Liver (tissue), 8 donors: ENCODE measurements at regions not wholly inside any gene's neighbourhood (a gene's known extent, or its start where the extent isn't known, plus 50 kb on each side); places are given as distances from the start of the nearest gene placed in this dataset.

Experiments
- DNase-seq: peaks from one replicate; pipeline ENCODE4 v3.0.0-alpha.2; 2017; ENCODE audit warnings: low spot score
- H3K27ac ChIP-seq, 2 donors: one replicate each; pipeline ENCODE4 v1.7.0; 2013; ENCODE audit warnings: inconsistent platforms in 2 of 2, low read length in 2 of 2, control low read depth in 1 of 2, low read depth in 1 of 2, mild to moderate bottlenecking in 1 of 2
- H3K27me3 ChIP-seq, 4 donors: one replicate each; pipeline versions ENCODE4 v1.6.1 to v1.7.0; 2013; ENCODE audit warnings: low read length in 3 of 4, inconsistent platforms in 1 of 4, mild to moderate bottlenecking in 1 of 4, moderate library complexity in 1 of 4; ENCODE audit not compliant: control insufficient read depth in 4 of 4, insufficient read depth in 4 of 4
- H3K36me3 ChIP-seq, 4 donors: one replicate each; pipeline versions ENCODE4 v1.6.1 to v1.7.0; 2013; ENCODE audit warnings: low read length in 3 of 4, mild to moderate bottlenecking in 3 of 4, low read depth in 1 of 4, moderate library complexity in 1 of 4; ENCODE audit not compliant: control insufficient read depth in 4 of 4, insufficient read depth in 3 of 4
- H3K4me1 ChIP-seq, 4 donors: one replicate each; pipeline versions ENCODE4 v1.6.1 to v1.7.0; 2013; ENCODE audit warnings: low read length in 3 of 4, mild to moderate bottlenecking in 3 of 4, moderate library complexity in 1 of 4; ENCODE audit not compliant: control insufficient read depth in 4 of 4, insufficient read depth in 4 of 4
- H3K4me3 ChIP-seq, 3 donors: one replicate each; pipeline versions ENCODE4 v1.6.1 to v1.7.0; 2013; ENCODE audit warnings: low read length in 3 of 3, control low read depth in 1 of 3, low read depth in 1 of 3, mild to moderate bottlenecking in 1 of 3
- H3K9ac ChIP-seq, 2 donors: one replicate each; pipeline ENCODE4 v1.7.0; 2013; ENCODE audit warnings: low read length in 2 of 2, mild to moderate bottlenecking in 2 of 2, moderate library complexity in 2 of 2, control low read depth in 1 of 2, low read depth in 1 of 2
- H3K9me3 ChIP-seq, 4 donors: one replicate each; pipeline versions ENCODE4 v1.6.1 to v1.7.0; 2013; ENCODE audit warnings: low read length in 3 of 4; ENCODE audit not compliant: control insufficient read depth in 4 of 4
- EGR1 ChIP-seq, 2 donors: IDR thresholded peaks; 2 replicates each; pipeline ENCODE4 v1.6.1; 2016 to 2018; ENCODE audit warnings: antibody characterized with exemption in 2 of 2, low read depth in 2 of 2
- FOXA1 ChIP-seq: IDR thresholded peaks from 2 replicates; pipeline ENCODE4 v1.6.1; 2016; ENCODE audit warnings: antibody characterized with exemption
- FOXA2 ChIP-seq: IDR thresholded peaks from 2 replicates; pipeline ENCODE4 v1.6.1; 2016; ENCODE audit warnings: antibody characterized with exemption
- GABPA ChIP-seq, 2 donors: IDR thresholded peaks in 1 of 2; conservative IDR thresholded peaks in 1 of 2; 2 replicates each; pipeline ENCODE4 v1.6.1; 2016; ENCODE audit warnings: antibody characterized with exemption in 2 of 2, mild to moderate bottlenecking in 1 of 2, moderate library complexity in 1 of 2
- HNF4A ChIP-seq, 2 donors: conservative IDR thresholded peaks; 2 replicates each; pipeline ENCODE4 v1.6.1; 2016; ENCODE audit warnings: antibody characterized with exemption in 2 of 2, mild to moderate bottlenecking in 2 of 2
- HNF4G ChIP-seq: IDR thresholded peaks from 2 replicates; pipeline ENCODE4 v1.6.1; 2016; ENCODE audit warnings: antibody characterized with exemption
- JUND ChIP-seq, 2 donors: IDR thresholded peaks; 2 replicates each; pipeline ENCODE4 v1.6.1; 2016; ENCODE audit warnings: antibody characterized with exemption in 2 of 2
- NR2F2 ChIP-seq: IDR thresholded peaks from 2 replicates; pipeline ENCODE4 v1.6.1; 2016; ENCODE audit warnings: antibody characterized with exemption
- RAD21 ChIP-seq, 2 donors: IDR thresholded peaks; 2 replicates each; pipeline ENCODE4 v1.6.1; 2016; ENCODE audit warnings: antibody characterized with exemption in 2 of 2, mild to moderate bottlenecking in 2 of 2
- RXRA ChIP-seq, 2 donors: IDR thresholded peaks; 2 replicates each; pipeline ENCODE4 v1.6.1; 2017 to 2018; ENCODE audit warnings: antibody characterized with exemption in 2 of 2, mild to moderate bottlenecking in 1 of 2
- SP1 ChIP-seq: IDR thresholded peaks from 2 replicates; pipeline ENCODE4 v1.6.1; 2018; ENCODE audit warnings: antibody characterized with exemption, mild to moderate bottlenecking
- TAF1 ChIP-seq: conservative IDR thresholded peaks from 2 replicates; pipeline ENCODE4 v1.6.1; 2016; ENCODE audit warnings: antibody characterized with exemption, mild to moderate bottlenecking
- YY1 ChIP-seq: IDR thresholded peaks from 2 replicates; pipeline ENCODE4 v1.6.1; 2016; ENCODE audit warnings: antibody characterized with exemption, mild to moderate bottlenecking
- WGBS: extraction: QIAGEN DNeasy Blood & Tissue Kit; methylation state at CpG from one replicate; pipeline ENCODE4 v1.1.7; 2013; 5-methylcytosine and 5-hydroxymethylcytosine counted together
- TF ChIP-seq, protein P1 (sequence below): fragments of 150-350 bp; IDR thresholded peaks from 2 replicates; pipeline ENCODE4 v1.5.1; 2017; ENCODE audit warnings: improper control_type of control experiment, low read depth, low read length; ENCODE audit not compliant: missing input control
- TF ChIP-seq, protein P2 (sequence below): IDR thresholded peaks from 2 replicates; pipeline ENCODE4 v1.6.1; 2016; ENCODE audit warnings: antibody characterized with exemption
- TF ChIP-seq, protein P3 (sequence below): IDR thresholded peaks from 2 replicates; pipeline ENCODE4 v1.6.1; 2016; ENCODE audit warnings: antibody characterized with exemption
- TF ChIP-seq, protein P4 (sequence below): IDR thresholded peaks from 2 replicates; pipeline ENCODE4 v1.6.1; 2016; ENCODE audit warnings: antibody characterized with exemption, mild to moderate bottlenecking
- TF ChIP-seq, protein P5 (sequence below): IDR thresholded peaks from 2 replicates; pipeline ENCODE4 v1.6.1; 2016; ENCODE audit warnings: antibody characterized with exemption
- donor health status: healthy.
- donor health status: healthy.
- donor health status: healthy.
- donor health status: healthy.
- donor health status: healthy.

DNA sequence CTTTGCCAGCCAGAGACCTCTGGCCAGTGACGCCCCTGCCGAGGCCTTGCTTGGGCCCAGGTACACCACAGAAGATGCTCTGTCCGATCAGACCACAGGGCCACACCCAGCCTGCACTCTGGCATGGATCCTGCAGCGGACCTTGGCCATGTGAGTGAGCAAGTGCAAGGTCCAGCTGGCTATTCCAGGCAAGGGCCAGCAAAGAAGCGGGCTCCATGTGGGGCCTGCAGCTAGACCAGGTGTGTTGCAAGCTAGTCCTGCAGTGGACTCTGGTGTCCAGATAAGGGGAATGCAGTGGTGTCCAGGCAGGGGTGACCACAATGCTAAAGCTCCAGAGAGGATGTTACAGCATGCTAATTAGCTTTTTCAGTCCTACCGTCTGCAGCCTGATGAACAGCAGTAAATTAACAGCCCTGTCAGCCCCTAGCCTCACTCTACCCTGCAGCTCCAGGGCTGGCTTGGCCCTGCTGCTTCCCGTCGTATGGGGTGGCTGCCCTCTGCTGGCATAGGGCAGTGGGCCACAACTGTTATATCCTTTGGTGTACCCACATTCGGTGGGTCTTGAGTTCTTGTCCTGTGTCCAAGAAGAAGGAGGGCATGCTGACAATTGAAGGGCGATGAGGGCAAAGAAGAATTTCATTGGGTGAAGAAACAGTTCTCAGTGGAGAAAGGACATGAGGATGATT is 284.5 kb upstream of the POU5F2 start:
- no peaks in the 10 kb centered on the region for H3K9me3 ChIP-seq
- no peaks in the 10 kb centered on the region for H3K27me3 ChIP-seq
- DNase-seq = no peak
- H3K27ac ChIP-seq = no peak overlapping the region
- H3K4me3 ChIP-seq = no peak overlapping the region
- H3K4me1 ChIP-seq = peaks cover 0 to 3% (median 0%) of the 10 kb centered on the region in 4 donors
- peak; percentile 40 to 51 for TF ChIP-seq RXRA (IDR thresholded peaks at IDR 0.05)
- TF ChIP-seq, protein P1, sequence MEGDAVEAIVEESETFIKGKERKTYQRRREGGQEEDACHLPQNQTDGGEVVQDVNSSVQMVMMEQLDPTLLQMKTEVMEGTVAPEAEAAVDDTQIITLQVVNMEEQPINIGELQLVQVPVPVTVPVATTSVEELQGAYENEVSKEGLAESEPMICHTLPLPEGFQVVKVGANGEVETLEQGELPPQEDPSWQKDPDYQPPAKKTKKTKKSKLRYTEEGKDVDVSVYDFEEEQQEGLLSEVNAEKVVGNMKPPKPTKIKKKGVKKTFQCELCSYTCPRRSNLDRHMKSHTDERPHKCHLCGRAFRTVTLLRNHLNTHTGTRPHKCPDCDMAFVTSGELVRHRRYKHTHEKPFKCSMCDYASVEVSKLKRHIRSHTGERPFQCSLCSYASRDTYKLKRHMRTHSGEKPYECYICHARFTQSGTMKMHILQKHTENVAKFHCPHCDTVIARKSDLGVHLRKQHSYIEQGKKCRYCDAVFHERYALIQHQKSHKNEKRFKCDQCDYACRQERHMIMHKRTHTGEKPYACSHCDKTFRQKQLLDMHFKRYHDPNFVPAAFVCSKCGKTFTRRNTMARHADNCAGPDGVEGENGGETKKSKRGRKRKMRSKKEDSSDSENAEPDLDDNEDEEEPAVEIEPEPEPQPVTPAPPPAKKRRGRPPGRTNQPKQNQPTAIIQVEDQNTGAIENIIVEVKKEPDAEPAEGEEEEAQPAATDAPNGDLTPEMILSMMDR = peak; percentile 14
- no peak for TF ChIP-seq EGR1 (IDR thresholded peaks at IDR 0.05; ENCODE audit: low read depth in 2 of 2)
- TF ChIP-seq, protein P2, sequence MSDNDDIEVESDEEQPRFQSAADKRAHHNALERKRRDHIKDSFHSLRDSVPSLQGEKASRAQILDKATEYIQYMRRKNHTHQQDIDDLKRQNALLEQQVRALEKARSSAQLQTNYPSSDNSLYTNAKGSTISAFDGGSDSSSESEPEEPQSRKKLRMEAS = no peak
- TF ChIP-seq, protein P3, sequence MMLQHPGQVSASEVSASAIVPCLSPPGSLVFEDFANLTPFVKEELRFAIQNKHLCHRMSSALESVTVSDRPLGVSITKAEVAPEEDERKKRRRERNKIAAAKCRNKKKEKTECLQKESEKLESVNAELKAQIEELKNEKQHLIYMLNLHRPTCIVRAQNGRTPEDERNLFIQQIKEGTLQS = no peak
- no peak for TF ChIP-seq GABPA (IDR thresholded peaks at IDR 0.05 in 1 of 2, conservative IDR thresholded peaks at IDR 0.05 in 1 of 2)
- peak; percentile 63 for TF ChIP-seq SP1
- TF ChIP-seq TAF1 = no peak
- TF ChIP-seq JUND (IDR thresholded peaks at IDR 0.05) = no peak
- peak; percentile 87 for TF ChIP-seq HNF4G
- TF ChIP-seq, protein P4, sequence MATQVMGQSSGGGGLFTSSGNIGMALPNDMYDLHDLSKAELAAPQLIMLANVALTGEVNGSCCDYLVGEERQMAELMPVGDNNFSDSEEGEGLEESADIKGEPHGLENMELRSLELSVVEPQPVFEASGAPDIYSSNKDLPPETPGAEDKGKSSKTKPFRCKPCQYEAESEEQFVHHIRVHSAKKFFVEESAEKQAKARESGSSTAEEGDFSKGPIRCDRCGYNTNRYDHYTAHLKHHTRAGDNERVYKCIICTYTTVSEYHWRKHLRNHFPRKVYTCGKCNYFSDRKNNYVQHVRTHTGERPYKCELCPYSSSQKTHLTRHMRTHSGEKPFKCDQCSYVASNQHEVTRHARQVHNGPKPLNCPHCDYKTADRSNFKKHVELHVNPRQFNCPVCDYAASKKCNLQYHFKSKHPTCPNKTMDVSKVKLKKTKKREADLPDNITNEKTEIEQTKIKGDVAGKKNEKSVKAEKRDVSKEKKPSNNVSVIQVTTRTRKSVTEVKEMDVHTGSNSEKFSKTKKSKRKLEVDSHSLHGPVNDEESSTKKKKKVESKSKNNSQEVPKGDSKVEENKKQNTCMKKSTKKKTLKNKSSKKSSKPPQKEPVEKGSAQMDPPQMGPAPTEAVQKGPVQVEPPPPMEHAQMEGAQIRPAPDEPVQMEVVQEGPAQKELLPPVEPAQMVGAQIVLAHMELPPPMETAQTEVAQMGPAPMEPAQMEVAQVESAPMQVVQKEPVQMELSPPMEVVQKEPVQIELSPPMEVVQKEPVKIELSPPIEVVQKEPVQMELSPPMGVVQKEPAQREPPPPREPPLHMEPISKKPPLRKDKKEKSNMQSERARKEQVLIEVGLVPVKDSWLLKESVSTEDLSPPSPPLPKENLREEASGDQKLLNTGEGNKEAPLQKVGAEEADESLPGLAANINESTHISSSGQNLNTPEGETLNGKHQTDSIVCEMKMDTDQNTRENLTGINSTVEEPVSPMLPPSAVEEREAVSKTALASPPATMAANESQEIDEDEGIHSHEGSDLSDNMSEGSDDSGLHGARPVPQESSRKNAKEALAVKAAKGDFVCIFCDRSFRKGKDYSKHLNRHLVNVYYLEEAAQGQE = no peak
- peak; percentile 21 for TF ChIP-seq FOXA2
- TF ChIP-seq, protein P5, sequence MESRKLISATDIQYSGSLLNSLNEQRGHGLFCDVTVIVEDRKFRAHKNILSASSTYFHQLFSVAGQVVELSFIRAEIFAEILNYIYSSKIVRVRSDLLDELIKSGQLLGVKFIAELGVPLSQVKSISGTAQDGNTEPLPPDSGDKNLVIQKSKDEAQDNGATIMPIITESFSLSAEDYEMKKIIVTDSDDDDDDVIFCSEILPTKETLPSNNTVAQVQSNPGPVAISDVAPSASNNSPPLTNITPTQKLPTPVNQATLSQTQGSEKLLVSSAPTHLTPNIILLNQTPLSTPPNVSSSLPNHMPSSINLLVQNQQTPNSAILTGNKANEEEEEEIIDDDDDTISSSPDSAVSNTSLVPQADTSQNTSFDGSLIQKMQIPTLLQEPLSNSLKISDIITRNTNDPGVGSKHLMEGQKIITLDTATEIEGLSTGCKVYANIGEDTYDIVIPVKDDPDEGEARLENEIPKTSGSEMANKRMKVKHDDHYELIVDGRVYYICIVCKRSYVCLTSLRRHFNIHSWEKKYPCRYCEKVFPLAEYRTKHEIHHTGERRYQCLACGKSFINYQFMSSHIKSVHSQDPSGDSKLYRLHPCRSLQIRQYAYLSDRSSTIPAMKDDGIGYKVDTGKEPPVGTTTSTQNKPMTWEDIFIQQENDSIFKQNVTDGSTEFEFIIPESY = no peak
- no peak for TF ChIP-seq FOXA1
- TF ChIP-seq YY1 = no peak
- peak; percentile 89 to 94 for TF ChIP-seq HNF4A (conservative IDR thresholded peaks at IDR 0.05)
- no peak for TF ChIP-seq NR2F2
- peak; percentile 65 to 84 for TF ChIP-seq RAD21 (IDR thresholded peaks at IDR 0.05)
- peaks cover 0 to 3% (median 1%) of the 10 kb centered on the region in 4 donors for H3K36me3 ChIP-seq
- 79% methylated on average over 10 of the region's 10 CpGs for WGBS
- no peak overlapping the region for H3K9ac ChIP-seq
